Activated naive CD4-positive, alpha-beta T cell treated with anti-CD3 and anti-CD28 coated beads for 36 hours (primary cell): ENCODE measurements at regions not wholly inside any gene's neighbourhood (a gene's known extent, or its start where the extent isn't known, plus 50 kb on each side); places are given as distances from the start of the nearest gene placed in this dataset.

ENCODE experiments used
- CTCF ChIA-PET: fragments of 350-600 bp; sonication (Branson Sonifier 250); formaldehyde crosslinking; loops from one replicate; lab custom pipeline; 2021; ENCODE audit warnings: antibody characterized with exemption; lab: Charles Lee
- DNase-seq: peaks from one replicate; pipeline ENCODE4 v3.0.0-alpha.2; 2020
- H3K27ac Mint-ChIP-seq: one replicate; pipeline ENCODE4 v1.8.0; 2021; ENCODE audit warnings: mild to moderate bottlenecking, mixed read lengths
- H3K27me3 Mint-ChIP-seq: one replicate; pipeline ENCODE4 v1.8.0; 2021; ENCODE audit warnings: low read depth, mixed read lengths
- H3K36me3 Mint-ChIP-seq: one replicate; pipeline ENCODE4 v1.8.0; 2021; ENCODE audit warnings: low read depth, mixed read lengths
- H3K4me1 Mint-ChIP-seq: one replicate; pipeline ENCODE4 v1.8.0; 2021; ENCODE audit warnings: low read depth, mixed read lengths
- H3K4me3 Mint-ChIP-seq: one replicate; pipeline ENCODE4 v1.8.0; 2021; ENCODE audit warnings: mild to moderate bottlenecking, moderate library complexity, mixed read lengths
- H3K9me3 Mint-ChIP-seq: one replicate; pipeline ENCODE4 v1.8.0; 2021; ENCODE audit warnings: mixed read lengths
- intact Hi-C: fragments of 100-400 bp; cut with micrococcal nuclease; formaldehyde crosslinking; loops from one replicate; pipeline ENCODE4 v1.15.1; 2023

DNA sequence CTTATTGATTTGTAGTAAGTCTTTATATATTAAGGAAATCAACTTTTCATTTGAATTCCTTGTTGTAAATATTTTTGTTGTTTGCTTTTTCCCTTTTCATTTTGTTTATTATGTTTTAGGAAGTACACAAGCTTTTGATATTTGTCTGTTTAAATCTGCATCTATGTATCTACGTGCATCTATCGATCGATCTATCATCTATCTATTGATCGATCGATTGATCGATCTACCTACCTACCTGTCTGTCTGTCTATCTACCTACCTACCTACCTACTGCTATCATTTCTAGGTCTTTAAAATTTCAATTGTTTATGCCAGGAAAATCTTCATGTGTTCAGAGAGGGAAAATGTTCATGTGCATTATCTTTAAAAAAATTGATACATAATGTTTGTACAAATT is 216.8 kb upstream of the MTPN start:
- intact Hi-C loops: no loop called here
- Mint-ChIP-seq H3K4me3 (no peak overlapping the region), H3K9me3 (peaks cover 23% of the 10 kb centered on the region), H3K4me1 (no peaks in the 10 kb centered on the region), H3K27ac (no peak overlapping the region), H3K27me3 (no peaks in the 10 kb centered on the region), H3K36me3 (peaks cover 1% of the 10 kb centered on the region)
- DNase-seq: no peak
- CTCF ChIA-PET: no interaction called here

DNA sequence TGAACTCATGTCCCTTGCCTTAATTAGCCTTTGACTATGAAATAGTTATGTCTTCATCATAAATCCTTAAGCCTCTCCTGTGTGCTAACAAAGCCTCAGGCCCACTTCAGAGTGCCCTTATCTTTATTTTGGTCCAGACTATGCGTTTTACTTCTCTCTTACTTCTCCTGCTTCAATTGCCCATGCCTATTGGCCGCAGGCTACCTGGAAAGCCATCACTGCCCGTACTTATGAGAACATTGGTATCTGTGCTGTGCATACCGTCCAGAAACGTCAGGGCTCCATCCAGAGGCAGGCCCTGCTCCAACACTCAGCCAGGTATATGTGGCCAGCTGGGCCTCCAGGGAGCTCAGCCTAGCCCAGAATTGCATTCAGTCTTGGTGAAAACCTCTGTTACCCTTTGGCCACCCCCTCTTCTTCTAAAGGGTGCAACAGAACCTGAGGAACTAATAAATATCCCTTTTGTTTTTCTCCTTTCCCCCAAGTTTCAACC is 212.4 kb upstream of the MTPN start:
- no peak for DNase-seq
- Mint-ChIP-seq H3K36me3 (peaks cover 3% of the 10 kb centered on the region), H3K9me3 (no peaks in the 10 kb centered on the region), H3K4me3 (no peak overlapping the region), H3K4me1 (no peaks in the 10 kb centered on the region), H3K27ac (no peak overlapping the region), H3K27me3 (no peaks in the 10 kb centered on the region)
- intact Hi-C loops: no loop called here
- CTCF ChIA-PET: no interaction called here

GRCh38 chr7:136186281-136186680 is 209.1 kb upstream of the MTPN start:
- CTCF ChIA-PET: no interaction called here
- H3K36me3 Mint-ChIP-seq: peaks cover 3% of the 10 kb centered on the region
- intact Hi-C loops: no loop called here

GRCh38 chr7:136184719-136185118 is 207.6 kb upstream of the MTPN start:
- intact Hi-C loops: no loop called here
- H3K36me3 Mint-ChIP-seq: peaks cover 3% of the 10 kb centered on the region
- no peaks in the 10 kb centered on the region for H3K9me3 Mint-ChIP-seq
- CTCF ChIA-PET: interaction anchor here (0.6 kb wide), 1 partner anchor 508 kb away, joined by 3 read pairs; no protein-coding TSS in a partner anchor
- H3K4me3 Mint-ChIP-seq: no peak overlapping the region
- H3K27ac Mint-ChIP-seq: no peak overlapping the region
- H3K4me1 Mint-ChIP-seq: no peaks in the 10 kb centered on the region
- DNase-seq: no peak
- H3K27me3 Mint-ChIP-seq: peaks cover 2% of the 10 kb centered on the region

More at GRCh38 chr7:136186281-136186680, 209.1 kb upstream of the MTPN start:
- H3K27ac Mint-ChIP-seq: no peak overlapping the region
- DNase-seq: no peak
- H3K4me1 Mint-ChIP-seq: no peaks in the 10 kb centered on the region
- H3K27me3 Mint-ChIP-seq: no peaks in the 10 kb centered on the region
- no peak overlapping the region for H3K4me3 Mint-ChIP-seq
- H3K9me3 Mint-ChIP-seq: no peaks in the 10 kb centered on the region

DNA sequence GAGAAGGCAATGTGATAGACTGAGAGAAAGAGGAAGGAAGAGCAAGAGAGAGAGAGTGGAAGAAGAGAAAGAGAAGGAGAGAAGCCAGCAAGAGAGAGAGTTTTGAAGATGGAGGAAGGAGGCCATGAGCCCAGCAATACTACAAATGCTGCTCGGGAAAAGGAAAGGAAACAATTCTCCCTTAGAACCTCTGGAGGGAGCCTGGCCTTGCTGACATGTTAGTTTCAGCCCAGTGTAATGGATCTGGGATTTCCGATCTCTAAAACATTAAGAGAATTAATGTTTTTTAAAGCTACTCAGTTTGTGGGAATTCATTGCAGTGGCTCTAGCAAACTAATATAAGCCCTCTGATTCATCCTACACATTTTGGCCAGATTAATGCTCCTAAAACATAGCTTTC is 206.8 kb upstream of the MTPN start:
- CTCF ChIA-PET: interaction anchor here (0.6 kb wide), 1 partner anchor 507 kb away, joined by 3 read pairs; no protein-coding TSS in a partner anchor
- H3K36me3 Mint-ChIP-seq: peaks cover 3% of the 10 kb centered on the region
- peaks cover 2% of the 10 kb centered on the region for H3K27me3 Mint-ChIP-seq
- intact Hi-C loops: no loop called here
- DNase-seq: no peak
- no peak overlapping the region for H3K4me3 Mint-ChIP-seq
- H3K4me1 Mint-ChIP-seq: no peaks in the 10 kb centered on the region
- no peak overlapping the region for H3K27ac Mint-ChIP-seq
- no peaks in the 10 kb centered on the region for H3K9me3 Mint-ChIP-seq

GRCh38 chr7:136180984-136181383 is 203.8 kb upstream of the MTPN start:
- DNase-seq: no peak
- Mint-ChIP-seq H3K4me3 (no peak overlapping the region), H3K36me3 (no peaks in the 10 kb centered on the region), H3K27me3 (peaks cover 2% of the 10 kb centered on the region), H3K9me3 (no peaks in the 10 kb centered on the region), H3K4me1 (no peaks in the 10 kb centered on the region), H3K27ac (no peak overlapping the region)
- intact Hi-C loops: no loop called here
- CTCF ChIA-PET: no interaction called here

DNA sequence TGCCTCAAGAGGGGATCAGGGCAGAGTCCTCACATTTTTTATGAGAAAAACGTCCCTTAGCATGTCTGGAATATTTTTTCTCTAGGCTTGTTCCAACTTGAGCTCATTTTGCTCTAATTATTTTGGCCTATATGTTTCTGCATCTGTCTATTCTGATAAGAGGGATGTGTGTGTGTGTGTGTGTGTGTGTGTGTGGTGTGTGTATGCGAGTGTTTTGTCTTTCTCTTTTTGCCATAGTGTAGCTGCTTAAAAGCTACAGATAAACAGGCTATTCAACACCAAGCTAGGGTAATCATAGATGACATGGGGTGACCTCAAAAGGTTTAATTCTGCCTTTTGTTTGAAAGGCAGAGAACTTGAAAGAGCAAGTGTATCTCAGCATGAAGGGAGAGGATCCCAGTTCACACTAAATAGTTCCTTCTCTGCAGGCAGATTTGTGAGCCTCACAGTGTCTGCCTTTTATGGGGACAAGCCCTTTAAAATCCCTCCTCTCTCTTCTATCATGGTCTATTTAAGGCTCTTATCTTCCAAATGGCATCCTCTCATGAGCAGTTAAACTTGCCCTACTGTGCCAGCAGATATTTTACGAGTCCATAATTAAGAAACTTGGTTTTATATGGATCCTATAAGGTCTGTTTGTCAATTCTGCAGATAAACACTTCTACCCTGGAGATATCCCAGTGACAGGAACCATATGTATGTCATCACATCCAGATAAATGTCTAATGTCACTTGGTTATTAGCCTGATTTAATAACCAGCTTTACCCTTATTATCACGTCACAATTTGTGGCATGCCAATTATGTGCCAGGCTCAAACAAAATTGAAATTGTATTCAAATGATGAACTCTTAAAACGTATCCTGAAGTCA is 202.9 kb upstream of the MTPN start:
- H3K9me3 Mint-ChIP-seq: no peaks in the 10 kb centered on the region
- peaks cover 2% of the 10 kb centered on the region for H3K27me3 Mint-ChIP-seq
- no peaks in the 10 kb centered on the region for H3K36me3 Mint-ChIP-seq
- intact Hi-C loops: no loop called here
- DNase-seq: no peak
- no peak overlapping the region for H3K27ac Mint-ChIP-seq
- H3K4me1 Mint-ChIP-seq: no peaks in the 10 kb centered on the region
- H3K4me3 Mint-ChIP-seq: no peak overlapping the region
- CTCF ChIA-PET: no interaction called here

- Mint-ChIP-seq H3K27ac (no peak overlapping the region), H3K9me3 (no peaks in the 10 kb centered on the region), H3K4me3 (no peak overlapping the region), H3K4me1 (no peaks in the 10 kb centered on the region), H3K27me3 (peaks cover 2% of the 10 kb centered on the region), H3K36me3 (no peaks in the 10 kb centered on the region)
- intact Hi-C loops: no loop called here
- no peak for DNase-seq
- CTCF ChIA-PET: no interaction called here
These were observed 202.0 kb upstream of the MTPN start for GRCh38 chr7:136179154-136179553.

DNA sequence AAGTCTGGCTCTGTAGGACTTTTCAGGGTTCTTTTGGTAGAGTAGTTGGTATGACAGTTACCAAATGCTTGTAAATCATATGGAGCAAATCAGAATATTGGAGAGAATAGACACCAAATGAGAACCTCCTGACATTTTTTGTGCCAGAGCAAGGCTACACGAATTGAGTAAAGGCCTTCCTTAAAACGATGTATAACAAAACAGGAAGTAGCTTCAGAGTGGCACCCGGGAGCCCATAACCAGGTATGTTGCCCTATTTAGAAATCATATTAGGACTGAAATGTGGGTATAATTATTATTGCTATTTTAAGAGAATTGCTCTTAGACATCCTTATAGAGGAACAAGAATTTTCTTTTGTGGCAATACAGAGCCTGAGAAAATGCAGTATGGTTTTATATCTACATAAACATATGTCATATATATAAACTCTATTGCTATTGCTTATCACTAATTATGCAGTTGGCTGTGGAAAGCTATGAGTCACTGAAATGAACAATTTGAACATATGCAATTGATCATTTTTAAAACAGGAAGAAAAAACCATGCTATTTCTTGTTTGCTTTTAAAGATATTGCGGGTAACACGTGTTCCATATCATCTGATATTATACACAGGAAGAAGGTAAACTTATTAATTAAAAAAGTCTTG is 197.4 kb upstream of the MTPN start:
- no peaks in the 10 kb centered on the region for H3K36me3 Mint-ChIP-seq
- no peak overlapping the region for H3K4me3 Mint-ChIP-seq
- intact Hi-C loops: no loop called here
- no peak for DNase-seq
- H3K27ac Mint-ChIP-seq: no peak overlapping the region
- H3K27me3 Mint-ChIP-seq: no peaks in the 10 kb centered on the region
- no peaks in the 10 kb centered on the region for H3K9me3 Mint-ChIP-seq
- no peaks in the 10 kb centered on the region for H3K4me1 Mint-ChIP-seq
- CTCF ChIA-PET: no interaction called here

DNA sequence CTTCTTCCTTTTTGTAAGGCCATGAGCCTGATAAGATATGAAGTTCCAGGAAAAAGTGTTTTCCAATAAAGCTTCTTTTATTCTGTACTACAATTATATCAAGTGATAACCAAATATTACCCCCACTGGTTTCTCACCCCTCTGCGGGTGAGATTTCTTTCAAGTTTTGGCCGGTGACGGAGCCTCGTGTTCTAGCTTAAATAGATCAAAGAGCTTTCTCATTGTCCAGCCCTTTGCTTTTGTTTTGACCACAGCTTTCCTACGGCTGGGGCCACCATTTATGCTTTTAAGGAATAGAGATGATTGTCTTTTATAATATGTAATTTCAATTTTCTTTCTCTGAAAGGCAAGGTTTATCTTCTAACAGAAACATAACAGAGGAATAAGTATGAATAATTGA is 196.7 kb upstream of the MTPN start:
- no peak overlapping the region for H3K27ac Mint-ChIP-seq

DNA sequence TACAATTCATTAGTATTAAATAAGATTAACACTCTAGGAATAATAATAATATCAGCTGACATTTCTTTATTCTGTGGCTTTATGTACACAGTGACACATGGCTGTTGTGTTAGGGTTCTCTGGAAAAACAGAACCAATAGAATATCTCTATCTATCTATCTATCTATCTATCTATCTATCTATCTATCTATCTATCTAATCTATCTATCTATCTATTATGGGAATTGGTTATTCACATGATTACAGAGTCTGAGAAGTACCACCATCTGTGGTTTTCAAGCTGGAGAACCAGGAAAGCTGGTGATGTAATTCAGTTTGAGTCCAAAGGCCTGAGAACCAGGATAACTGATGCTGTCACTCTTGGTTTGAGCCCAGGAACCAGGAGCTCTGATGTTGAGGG is 194.1 kb upstream of the MTPN start:
- Mint-ChIP-seq H3K27me3 (no peaks in the 10 kb centered on the region), H3K4me3 (no peak overlapping the region), H3K4me1 (no peaks in the 10 kb centered on the region), H3K36me3 (no peaks in the 10 kb centered on the region), H3K27ac (no peak overlapping the region), H3K9me3 (no peaks in the 10 kb centered on the region)
- no peak for DNase-seq
- intact Hi-C loops: no loop called here
- CTCF ChIA-PET: no interaction called here

More for the DNA sequence above, 196.7 kb upstream of the MTPN start:
- Mint-ChIP-seq H3K36me3 (no peaks in the 10 kb centered on the region), H3K4me1 (no peaks in the 10 kb centered on the region), H3K9me3 (no peaks in the 10 kb centered on the region), H3K4me3 (no peak overlapping the region), H3K27me3 (no peaks in the 10 kb centered on the region)
- intact Hi-C loops: no loop called here
- DNase-seq: no peak
- CTCF ChIA-PET: no interaction called here

DNA sequence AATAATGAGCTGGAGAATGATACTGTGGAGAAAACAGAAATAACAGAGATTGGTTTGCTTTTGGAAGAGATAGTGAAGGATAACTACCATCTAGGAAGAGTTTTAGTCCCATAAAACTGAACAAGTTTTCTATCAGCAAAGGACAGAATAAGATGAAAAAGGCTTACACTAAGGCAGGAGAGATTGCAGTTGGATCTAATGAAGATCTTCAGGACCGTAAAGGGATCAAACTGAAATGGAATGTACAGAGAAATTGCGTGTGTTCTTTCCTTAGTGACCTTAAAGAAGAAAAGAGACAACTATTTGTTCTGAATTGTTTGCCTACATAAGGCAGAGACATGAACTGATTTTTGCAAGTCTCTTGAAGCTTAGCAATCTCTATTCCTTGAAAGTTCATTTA is 191.7 kb upstream of the MTPN start:
- no peaks in the 10 kb centered on the region for H3K9me3 Mint-ChIP-seq
- CTCF ChIA-PET: no interaction called here
- intact Hi-C loops: no loop called here

DNA sequence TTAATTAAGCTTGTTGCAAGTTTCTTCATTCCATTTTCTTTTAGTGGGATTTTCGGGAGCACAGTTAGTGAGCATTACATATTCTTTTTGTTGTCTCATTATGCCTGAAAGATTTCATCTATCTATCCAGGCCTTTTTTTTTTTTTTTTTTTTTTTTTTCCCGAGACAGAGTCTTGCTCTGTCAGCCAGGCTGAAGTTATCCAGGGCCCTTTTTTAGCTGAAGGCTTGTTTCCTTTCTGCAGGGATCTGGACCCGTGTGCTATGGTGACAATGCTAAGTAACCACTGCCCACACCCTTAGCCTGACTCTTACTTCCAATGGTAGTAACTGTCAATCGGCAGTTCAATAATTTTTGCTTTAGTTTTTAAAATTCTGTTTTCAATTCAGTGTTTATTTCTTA is 190.8 kb upstream of the MTPN start:
- Mint-ChIP-seq H3K36me3 (no peaks in the 10 kb centered on the region), H3K27ac (no peak overlapping the region), H3K4me3 (no peak overlapping the region), H3K27me3 (no peaks in the 10 kb centered on the region), H3K9me3 (no peaks in the 10 kb centered on the region), H3K4me1 (no peaks in the 10 kb centered on the region)
- no peak for DNase-seq
- intact Hi-C loops: no loop called here
- CTCF ChIA-PET: no interaction called here

More for the DNA sequence above, 191.7 kb upstream of the MTPN start:
- H3K27me3 Mint-ChIP-seq: no peaks in the 10 kb centered on the region
- no peak overlapping the region for H3K4me3 Mint-ChIP-seq
- H3K4me1 Mint-ChIP-seq: no peaks in the 10 kb centered on the region
- no peak overlapping the region for H3K27ac Mint-ChIP-seq
- H3K36me3 Mint-ChIP-seq: no peaks in the 10 kb centered on the region
- DNase-seq: no peak
